ENCODE measurements at regions not wholly inside any gene's neighbourhood (a gene's known extent, or its start where the extent isn't known, plus 50 kb on each side); places are given as distances from the start of the nearest gene placed in this dataset.

GRCh38 chr20:7371518-7372163 lies 568.6 kb downstream of the HAO1 start:
- TF ChIP-seq EZH2phosphoT487 (IDR thresholded peaks at IDR 0.05; ENCODE audit: insufficient read depth, low read depth) (no peak), EZH2 (IDR thresholded peaks at IDR 0.05; ENCODE audit: insufficient read depth, poor library complexity, severe bottlenecking) (no peak)

All from GM23248 (cell line).